Smooth muscle cell (in vitro differentiated cells): ENCODE measurements at regions not wholly inside any gene's neighbourhood (a gene's known extent, or its start where the extent isn't known, plus 50 kb on each side); places are given as distances from the start of the nearest gene placed in this dataset.

Experiments used
- DNase-seq: peaks from one replicate; lab custom pipeline; 2025; ENCODE audit not compliant: unreplicated experiment; lab: John Stamatoyannopoulos, UW
- H2AFZ ChIP-seq: fragments of 200-600 bp; sonication (generic); 2 replicates; pipeline ENCODE4 v1.6.0; 2016; ENCODE audit warnings: antibody characterized with exemption, low read depth, mild to moderate bottlenecking
- H3F3A ChIP-seq: fragments of 200-600 bp; sonication (generic); 2 replicates; pipeline ENCODE4 v1.6.0; 2017; ENCODE audit warnings: antibody characterized with exemption, low read depth
- H3K27ac ChIP-seq: fragments of 200-600 bp; sonication (generic); 2 replicates; pipeline ENCODE4 v1.5.1; 2016; ENCODE audit warnings: low read depth, mild to moderate bottlenecking
- H3K27me3 ChIP-seq: fragments of 200-600 bp; sonication (generic); 2 replicates; pipeline ENCODE4 v1.6.1; 2016; ENCODE audit warnings: low read depth, mild to moderate bottlenecking
- H3K36me3 ChIP-seq: fragments of 200-600 bp; sonication (generic); 2 replicates; pipeline ENCODE4 v1.5.1; 2016; ENCODE audit warnings: low read depth
- H3K4me1 ChIP-seq: fragments of 200-600 bp; sonication (generic); 2 replicates; pipeline ENCODE4 v1.5.1; 2016; ENCODE audit warnings: low read depth
- H3K4me2 ChIP-seq: fragments of 200-600 bp; sonication (generic); 2 replicates; pipeline ENCODE4 v1.6.0; 2016; ENCODE audit warnings: mild to moderate bottlenecking
- H3K4me3 ChIP-seq: fragments of 200-600 bp; sonication (generic); 2 replicates; pipeline ENCODE4 v1.5.1; 2016; ENCODE audit warnings: mild to moderate bottlenecking
- H3K79me2 ChIP-seq: fragments of 200-600 bp; sonication (generic); 2 replicates; pipeline ENCODE4 v1.6.0; 2016; ENCODE audit warnings: low read depth, mild to moderate bottlenecking
- H3K9ac ChIP-seq: fragments of 200-600 bp; sonication (generic); 2 replicates; pipeline ENCODE4 v1.6.0; 2016; ENCODE audit warnings: low read depth
- H3K9me3 ChIP-seq: fragments of 200-600 bp; sonication (generic); replicated peaks from 2 replicates; pipeline ENCODE4 v1.5.1; 2016; ENCODE audit warnings: low read depth
- H4K20me1 ChIP-seq: fragments of 200-600 bp; sonication (generic); 2 replicates; pipeline ENCODE4 v1.6.0; 2016; ENCODE audit warnings: low read depth
- CTCF ChIP-seq: fragments of 200-600 bp; sonication (generic); IDR thresholded peaks from 2 replicates; pipeline ENCODE4 v1.5.1; 2017; ENCODE audit warnings: borderline replicate concordance, mild to moderate bottlenecking, antibody characterized with exemption; ENCODE audit not compliant: insufficient read depth, poor library complexity, severe bottlenecking
- WGBS: methylation state at CpG from one replicate; pipeline ENCODE4 v1.1.7; 2016; ENCODE audit warnings: low lambda C conversion rate; 5-methylcytosine and 5-hydroxymethylcytosine counted together

- H3K4me1 ChIP-seq = peaks cover 2% of the 10 kb centered on the region
- no peak for DNase-seq
- no peaks in the 10 kb centered on the region for H3K36me3 ChIP-seq
- H3K9ac ChIP-seq = no peak overlapping the region
- H3K9me3 ChIP-seq = no peaks in the 10 kb centered on the region
- H3K79me2 ChIP-seq = no peaks in the 10 kb centered on the region
- no peak overlapping the region for H3K4me3 ChIP-seq
- WGBS = 94% methylated on average over 17 of the region's 17 CpGs
- H4K20me1 ChIP-seq = no peaks in the 10 kb centered on the region
- H2AFZ ChIP-seq = no peak overlapping the region
- H3K4me2 ChIP-seq = no peak overlapping the region
- H3K27me3 ChIP-seq = no peaks in the 10 kb centered on the region
- no peak overlapping the region for H3K27ac ChIP-seq
- TF ChIP-seq CTCF = no peak
- no peaks in the 10 kb centered on the region for H3F3A ChIP-seq
These were observed 189.4 kb downstream of the DLL1 start for GRCh38 chr6:170101281-170102035.

- WGBS = 90% methylated on average over 6 of the region's 8 CpGs
- no peak overlapping the region for H3K9ac ChIP-seq
- no peak overlapping the region for H2AFZ ChIP-seq
- no peaks in the 10 kb centered on the region for H3K79me2 ChIP-seq
- H3K27me3 ChIP-seq = no peaks in the 10 kb centered on the region
- H3K36me3 ChIP-seq = no peaks in the 10 kb centered on the region
- no peak for DNase-seq
- H3K27ac ChIP-seq = no peak overlapping the region
- H3K4me1 ChIP-seq = peaks cover 7% of the 10 kb centered on the region
- H3F3A ChIP-seq = no peaks in the 10 kb centered on the region
- H3K4me2 ChIP-seq = no peak overlapping the region
- no peaks in the 10 kb centered on the region for H3K9me3 ChIP-seq
- H4K20me1 ChIP-seq = no peaks in the 10 kb centered on the region
- H3K4me3 ChIP-seq = no peak overlapping the region
- TF ChIP-seq CTCF = no peak
These were observed 190.8 kb downstream of the DLL1 start for GRCh38 chr6:170100046-170100445.

GRCh38 chr6:170099387-170099786 is 191.5 kb downstream of the DLL1 start:
- Histone ChIP-seq H3K27ac (no peak overlapping the region), H2AFZ (no peak overlapping the region), H3K79me2 (no peaks in the 10 kb centered on the region), H3K4me3 (no peak overlapping the region), H3K4me1 (peaks cover 7% of the 10 kb centered on the region), H3F3A (no peaks in the 10 kb centered on the region), H3K9ac (no peak overlapping the region), H4K20me1 (no peaks in the 10 kb centered on the region), H3K36me3 (no peaks in the 10 kb centered on the region), H3K4me2 (no peak overlapping the region), H3K9me3 (no peaks in the 10 kb centered on the region), H3K27me3 (no peaks in the 10 kb centered on the region)
- no peak for DNase-seq
- no peak for TF ChIP-seq CTCF
- 74% methylated on average over 11 of the region's 11 CpGs for WGBS
